ENCODE measurements at regions not wholly inside any gene's neighbourhood (a gene's known extent, or its start where the extent isn't known, plus 50 kb on each side); places are given as distances from the start of the nearest gene placed in this dataset.
"Not testable (repeated sequence)": the region's sequence is repeated elsewhere in the genome, so short reads cannot be mapped to it uniquely, and the experiment has no call there.

GRCh38 chr21:27526451-27526850 is 559.6 kb upstream of the ADAMTS5 start:
- DNase-seq: no peak

- DNase-seq: no peak
Observed at GRCh38 chr21:27525780-27526179, 558.9 kb upstream of the ADAMTS5 start.

- DNase-seq: no peak
Observed at GRCh38 chr21:27519361-27519760, 552.5 kb upstream of the ADAMTS5 start.

GRCh38 chr21:27517177-27517576 is 550.3 kb upstream of the ADAMTS5 start:
- not testable (repeated sequence) for DNase-seq

- DNase-seq: no peak
Observed at GRCh38 chr21:27515676-27516075, 548.8 kb upstream of the ADAMTS5 start.

- DNase-seq: no peak
Observed at GRCh38 chr21:27513825-27514224, 546.9 kb upstream of the ADAMTS5 start.

- no peak for DNase-seq
Observed at GRCh38 chr21:27513016-27513415, 546.1 kb upstream of the ADAMTS5 start.

- DNase-seq: no peak
Observed at GRCh38 chr21:27511233-27511632, 544.3 kb upstream of the ADAMTS5 start.

- no peak for DNase-seq
Observed at GRCh38 chr21:27507695-27508094, 540.8 kb upstream of the ADAMTS5 start.

- no peak for DNase-seq
Observed at GRCh38 chr21:27505516-27505915, 538.6 kb upstream of the ADAMTS5 start.

GRCh38 chr21:27502801-27503200 is 535.9 kb upstream of the ADAMTS5 start:
- no peak for DNase-seq

GRCh38 chr21:27498025-27498424 is 531.1 kb upstream of the ADAMTS5 start:
- no peak for DNase-seq

- DNase-seq: no peak
Observed at GRCh38 chr21:27495836-27496235, 528.9 kb upstream of the ADAMTS5 start.

GRCh38 chr21:27493542-27493941 is 526.7 kb upstream of the ADAMTS5 start:
- DNase-seq: no peak

GRCh38 chr21:27487676-27488075 is 520.8 kb upstream of the ADAMTS5 start:
- no peak for DNase-seq

- no peak for DNase-seq
Observed at GRCh38 chr21:27480841-27481261, 514.0 kb upstream of the ADAMTS5 start.

GRCh38 chr21:27477296-27477695 is 510.4 kb upstream of the ADAMTS5 start:
- DNase-seq: no peak

- no peak for DNase-seq
Observed at GRCh38 chr21:27476696-27477095, 509.8 kb upstream of the ADAMTS5 start.

GRCh38 chr21:27475363-27475955 is 508.6 kb upstream of the ADAMTS5 start:
- no peak for DNase-seq

GRCh38 chr21:27467366-27467765 is 500.5 kb upstream of the ADAMTS5 start:
- DNase-seq: no peak

GRCh38 chr21:27466140-27466539 is 499.3 kb upstream of the ADAMTS5 start:
- no peak for DNase-seq

- DNase-seq: no peak
Observed at GRCh38 chr21:27464648-27465047, 497.8 kb upstream of the ADAMTS5 start.

GRCh38 chr21:27462726-27463125 is 495.8 kb upstream of the ADAMTS5 start:
- no peak for DNase-seq

- no peak for DNase-seq
Observed at GRCh38 chr21:27454234-27454633, 487.3 kb upstream of the ADAMTS5 start.

- DNase-seq: no peak
Observed at GRCh38 chr21:27451116-27451515, 484.2 kb upstream of the ADAMTS5 start.

GRCh38 chr21:27450216-27450615 is 483.3 kb upstream of the ADAMTS5 start:
- DNase-seq: no peak
